ENCODE measurements at regions not wholly inside any gene's neighbourhood (a gene's known extent, or its start where the extent isn't known, plus 50 kb on each side); places are given as distances from the start of the nearest gene placed in this dataset.
"Not testable (repeated sequence)": the region's sequence is repeated elsewhere in the genome, so short reads cannot be mapped to it uniquely, and the experiment has no call there.

DNA sequence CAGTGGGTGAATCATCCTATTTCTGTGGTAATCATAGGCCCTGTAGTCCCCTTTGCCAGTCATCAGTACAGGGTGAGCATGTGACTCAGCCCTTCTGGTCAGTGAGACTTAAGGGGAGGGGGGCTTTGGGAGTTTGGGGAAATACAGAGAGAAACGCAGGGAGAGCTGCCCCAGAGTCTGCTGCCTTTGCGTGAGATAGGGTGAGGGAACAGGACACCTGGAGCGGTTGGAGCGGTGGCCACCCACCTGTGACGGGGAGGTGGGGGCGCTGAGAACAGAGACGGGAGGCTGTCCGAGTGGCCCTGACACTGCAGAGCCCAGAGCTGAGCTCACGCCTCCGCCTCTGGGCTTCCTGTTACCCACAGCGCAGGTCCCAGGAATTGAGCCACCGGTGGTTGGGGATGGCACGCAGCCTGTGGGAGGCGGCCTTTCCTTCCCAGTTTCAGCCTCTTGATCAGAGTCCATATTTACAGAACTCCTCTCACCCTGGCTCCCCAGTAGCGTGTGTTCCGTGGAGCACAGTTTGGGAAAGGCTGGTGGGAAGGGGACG lies 92.0 kb upstream of the ERCC6L2 start:
- DNase-seq: no peak

- no peak for DNase-seq
Measured at GRCh38 chr9:95780751-95781150, 94.7 kb upstream of the ERCC6L2 start.

DNA sequence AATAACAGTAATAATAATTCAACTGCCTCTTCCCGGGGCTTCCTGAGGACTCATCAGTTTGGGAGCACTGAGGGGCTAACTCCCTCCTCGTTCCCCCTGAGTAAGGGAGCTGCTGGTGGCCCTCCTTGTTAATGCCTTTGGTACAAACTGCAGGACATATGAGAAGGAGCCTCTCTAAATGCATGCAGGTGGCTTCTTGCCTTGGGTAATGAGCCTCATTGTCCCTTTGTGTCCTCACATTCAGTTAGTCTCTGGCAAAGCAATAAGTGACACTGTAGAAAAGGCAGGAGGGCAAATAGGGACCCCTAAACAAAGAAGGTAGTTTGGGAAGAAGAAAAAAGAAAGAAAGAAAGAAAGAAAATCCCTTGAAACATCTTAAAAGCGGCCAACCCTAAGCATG lies 95.4 kb upstream of the ERCC6L2 start:
- no peak for DNase-seq

GRCh38 chr9:95779597-95779996 lies 95.9 kb upstream of the ERCC6L2 start:
- not testable (repeated sequence) for DNase-seq

DNA sequence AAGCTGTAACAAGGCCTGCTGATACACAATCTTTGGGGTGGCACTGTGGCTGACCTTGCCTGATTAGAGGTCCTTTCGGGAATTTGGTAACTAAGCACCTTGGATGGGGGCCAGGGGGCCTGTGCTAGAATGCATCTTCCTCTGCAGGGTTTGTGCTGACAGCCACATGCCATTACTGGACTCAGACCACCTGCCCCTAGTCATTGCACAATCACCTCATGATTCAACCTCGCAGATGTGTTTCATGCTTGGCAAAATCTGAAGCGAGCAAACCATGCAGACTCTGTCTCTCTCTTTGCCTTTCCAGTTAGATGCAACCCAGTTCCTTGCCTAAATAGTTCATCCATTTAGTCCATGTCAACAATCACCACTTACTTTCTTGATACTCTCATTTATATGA lies 96.5 kb upstream of the ERCC6L2 start:
- DNase-seq: no peak

GRCh38 chr9:95777136-95777535 lies 98.4 kb upstream of the ERCC6L2 start:
- DNase-seq: no peak

- DNase-seq: no peak
Measured at GRCh38 chr9:95776176-95776575, 99.3 kb upstream of the ERCC6L2 start.

GRCh38 chr9:95775191-95775590 lies 100.3 kb upstream of the ERCC6L2 start:
- no peak for DNase-seq

GRCh38 chr9:95773053-95773418 lies 102.5 kb upstream of the ERCC6L2 start:
- no peak for DNase-seq

GRCh38 chr9:95772320-95773052 lies 103.0 kb upstream of the ERCC6L2 start:
- DNase-seq: no peak

DNA sequence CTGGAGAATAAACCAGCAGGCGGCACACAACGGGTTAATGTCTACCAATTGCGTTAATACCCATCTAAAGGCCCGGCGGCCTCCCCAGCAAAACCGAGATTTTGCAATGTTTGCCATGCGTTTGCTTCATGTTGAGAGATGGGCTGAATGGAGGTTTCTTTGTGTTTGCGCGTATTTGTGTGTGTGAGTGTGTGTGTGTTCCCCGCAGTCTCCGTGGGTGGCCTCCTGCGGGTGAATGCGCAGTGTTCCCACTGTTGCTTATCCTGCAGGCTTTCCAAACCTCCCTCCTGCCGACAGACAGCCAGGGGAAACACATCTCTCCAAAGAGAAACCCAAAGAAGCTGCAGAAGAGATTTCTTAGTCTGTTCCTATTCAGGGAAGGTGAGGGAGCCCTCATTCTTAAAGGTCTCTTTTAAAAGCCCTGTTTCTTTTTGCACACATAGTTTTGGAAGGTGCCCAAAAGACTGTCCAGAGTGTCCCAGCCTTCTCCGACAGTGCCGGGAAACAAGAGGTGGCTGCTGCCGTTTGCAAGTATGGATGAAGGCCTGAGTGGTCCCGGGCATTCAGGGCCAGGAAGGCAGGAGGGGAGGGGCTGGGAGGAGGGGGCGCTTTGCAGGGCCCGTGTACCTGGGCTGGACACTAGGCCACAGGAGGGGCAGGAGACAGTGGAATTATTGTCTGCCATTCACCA lies 103.8 kb upstream of the ERCC6L2 start:
- DNase-seq: no peak

DNA sequence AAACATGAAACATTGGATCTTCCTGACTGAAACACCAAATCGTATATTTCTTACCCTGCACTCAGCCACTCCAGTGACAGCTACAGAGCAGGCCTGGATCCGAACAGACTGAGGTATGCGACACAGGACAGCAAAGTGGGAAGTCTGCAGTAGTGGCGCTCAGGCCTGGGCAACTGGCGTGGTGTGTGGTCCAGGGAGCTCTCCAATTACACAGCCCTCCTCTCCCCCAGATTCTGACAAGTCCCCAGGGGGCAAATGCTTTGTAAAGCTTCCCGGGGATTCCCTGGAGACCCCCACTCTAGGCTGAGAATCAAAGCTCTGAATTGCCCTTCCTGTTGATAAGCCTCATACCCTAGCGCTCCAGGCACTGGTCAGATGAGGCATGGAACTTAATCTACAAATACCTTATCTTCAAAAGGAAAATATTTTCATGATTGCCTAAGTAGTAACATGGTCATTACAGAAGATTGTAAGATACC lies 104.8 kb upstream of the ERCC6L2 start:
- DNase-seq: no peak

DNA sequence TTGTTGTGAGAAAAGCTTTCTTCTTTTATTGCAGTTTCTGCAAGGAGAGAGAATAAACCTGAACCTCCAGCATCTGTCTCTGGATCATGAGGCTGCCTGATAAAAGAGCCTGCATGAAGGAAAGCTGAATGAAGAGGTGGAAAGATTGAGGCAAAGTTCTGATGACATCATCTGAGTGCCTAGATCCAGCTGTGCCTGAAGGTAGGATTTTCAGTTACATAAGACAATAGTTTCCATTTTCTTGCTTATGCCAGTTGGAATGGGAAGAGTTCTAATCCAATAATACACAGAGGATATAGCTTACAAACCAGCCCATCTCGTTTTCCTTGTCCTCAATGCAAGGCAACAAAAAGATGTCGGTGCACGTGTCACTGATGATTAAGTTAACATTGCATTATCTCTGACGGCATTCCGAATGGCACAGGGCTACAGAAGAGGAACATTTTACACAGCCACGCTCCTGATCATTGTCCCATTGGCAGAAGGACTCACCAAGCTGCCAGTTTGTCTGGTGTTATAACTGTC lies 105.5 kb upstream of the ERCC6L2 start:
- DNase-seq: no peak

- DNase-seq: no peak
Measured at GRCh38 chr9:95769473-95769872, 106.0 kb upstream of the ERCC6L2 start.

GRCh38 chr9:95766906-95767305 lies 108.6 kb upstream of the ERCC6L2 start:
- DNase-seq: no peak

DNA sequence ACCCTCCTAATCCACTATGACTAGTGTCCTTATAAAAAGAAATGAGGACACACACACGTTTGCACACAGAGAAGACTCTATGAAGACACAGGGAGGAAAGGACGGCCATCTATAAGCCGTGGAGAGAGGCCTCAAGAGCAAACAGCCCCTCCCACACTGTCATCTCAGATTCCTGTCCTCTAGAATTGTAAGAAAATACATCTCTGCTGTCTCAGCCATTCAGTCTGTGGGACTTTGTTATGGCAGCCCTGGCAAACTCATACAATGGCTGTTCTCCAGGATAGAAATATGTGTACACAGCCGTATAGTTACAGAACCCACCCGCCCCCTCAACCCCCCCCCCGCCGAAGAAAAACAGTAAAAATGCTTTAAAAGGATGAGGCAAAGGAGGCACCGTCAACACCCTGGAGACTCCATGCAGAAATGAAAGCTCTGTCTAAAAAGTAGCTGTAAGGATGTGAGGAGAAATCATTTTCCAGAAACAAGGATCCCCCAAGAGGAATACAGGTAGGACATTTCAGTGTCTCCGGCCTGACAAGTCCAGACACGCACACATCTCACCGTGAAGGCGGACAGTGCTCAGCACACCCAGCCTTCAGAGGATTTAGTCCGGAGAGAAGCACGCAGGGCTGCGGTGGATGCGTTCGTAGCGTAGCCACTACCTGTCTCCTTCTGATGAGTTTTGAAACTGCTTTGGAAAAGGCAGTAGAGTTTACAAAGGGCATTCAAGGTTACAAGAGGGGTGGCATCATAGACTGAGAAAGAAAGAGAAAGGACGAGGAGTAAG lies 110.8 kb upstream of the ERCC6L2 start:
- no peak for DNase-seq

GRCh38 chr9:95763983-95764382 lies 111.5 kb upstream of the ERCC6L2 start:
- no peak for DNase-seq

DNA sequence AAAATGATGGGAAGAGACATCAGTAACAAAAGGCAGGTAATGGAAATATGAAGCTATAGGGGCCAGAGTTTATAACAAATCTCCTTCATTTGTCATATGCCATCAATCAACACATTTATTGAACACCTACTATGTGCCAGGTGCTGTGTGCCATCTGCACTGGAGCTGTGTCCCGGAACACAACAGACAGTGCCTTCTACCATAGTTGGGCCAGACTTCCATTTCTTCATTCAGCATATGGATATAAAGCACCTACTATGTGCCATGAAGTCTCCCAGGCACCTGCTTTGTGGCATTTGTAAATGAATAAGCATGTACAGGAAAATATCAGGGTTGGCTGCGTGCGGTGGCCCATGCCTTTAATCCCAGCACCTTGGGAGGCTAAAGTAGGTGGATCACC lies 112.5 kb upstream of the ERCC6L2 start:
- no peak for DNase-seq

- no peak for DNase-seq
Measured at GRCh38 chr9:95762322-95762721, 113.2 kb upstream of the ERCC6L2 start.

DNA sequence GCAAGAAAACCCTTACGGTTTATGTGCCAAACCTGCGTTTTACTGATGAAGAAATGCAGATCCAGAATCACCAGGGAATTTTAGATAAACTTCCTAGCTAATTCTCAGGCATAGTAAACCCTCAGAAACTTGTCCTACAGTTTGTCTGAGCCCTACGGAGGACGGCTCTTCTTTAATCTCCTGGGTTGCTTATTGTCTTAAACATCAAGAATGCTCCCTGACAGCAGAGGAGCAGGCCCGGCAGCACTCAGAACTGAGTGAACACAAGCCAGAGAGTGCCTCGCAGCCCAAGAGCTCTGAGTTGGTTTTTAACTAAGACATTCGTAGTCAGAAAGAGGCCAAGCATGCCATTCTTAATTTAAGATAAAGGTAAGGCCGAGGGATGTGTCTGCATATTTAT lies 114.7 kb upstream of the ERCC6L2 start:
- DNase-seq: no peak

GRCh38 chr9:95757439-95757838 lies 118.1 kb upstream of the ERCC6L2 start:
- DNase-seq: no peak

GRCh38 chr9:95756986-95757385 lies 118.5 kb upstream of the ERCC6L2 start:
- no peak for DNase-seq

- no peak for DNase-seq
Measured at GRCh38 chr9:95756101-95756500, 119.4 kb upstream of the ERCC6L2 start.

- no peak for DNase-seq
Measured at GRCh38 chr9:95755421-95755730, 120.1 kb upstream of the ERCC6L2 start.

Measured in NCI-H1417 treated with DMSO at 0.1 percent for 48 hours (cell line).